GM12872 (cell line): ENCODE measurements at regions not wholly inside any gene's neighbourhood (a gene's known extent, or its start where the extent isn't known, plus 50 kb on each side); places are given as distances from the start of the nearest gene placed in this dataset.

Source experiments
- TF ChIP-seq, protein P1 (sequence below): IDR thresholded peaks from 3 replicates; pipeline ENCODE4 v1.5.1; 2011; ENCODE audit warnings: low read depth, mild to moderate bottlenecking, low read length, moderate library complexity; ENCODE audit not compliant: insufficient read depth

DNA sequence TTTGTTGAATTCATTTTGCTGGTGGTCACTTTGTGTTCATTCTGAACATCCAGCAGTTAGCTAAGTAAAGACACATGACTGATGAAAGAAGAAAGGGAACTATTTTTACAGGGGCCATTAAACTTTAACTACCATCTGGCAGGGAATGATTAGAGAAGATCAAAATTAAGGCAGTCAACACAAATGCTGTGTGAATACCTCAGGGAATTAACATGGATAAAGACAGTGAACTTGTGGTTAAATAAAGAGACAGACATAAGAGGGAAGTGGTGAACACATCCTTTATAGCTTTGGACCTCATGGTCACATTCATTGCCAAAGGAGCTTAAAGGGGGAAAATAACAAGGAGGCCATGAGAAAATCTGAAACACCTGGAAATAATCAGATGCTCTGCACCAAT is 52.6 kb upstream of the ATP5MC3 start:
- TF ChIP-seq, protein P1, sequence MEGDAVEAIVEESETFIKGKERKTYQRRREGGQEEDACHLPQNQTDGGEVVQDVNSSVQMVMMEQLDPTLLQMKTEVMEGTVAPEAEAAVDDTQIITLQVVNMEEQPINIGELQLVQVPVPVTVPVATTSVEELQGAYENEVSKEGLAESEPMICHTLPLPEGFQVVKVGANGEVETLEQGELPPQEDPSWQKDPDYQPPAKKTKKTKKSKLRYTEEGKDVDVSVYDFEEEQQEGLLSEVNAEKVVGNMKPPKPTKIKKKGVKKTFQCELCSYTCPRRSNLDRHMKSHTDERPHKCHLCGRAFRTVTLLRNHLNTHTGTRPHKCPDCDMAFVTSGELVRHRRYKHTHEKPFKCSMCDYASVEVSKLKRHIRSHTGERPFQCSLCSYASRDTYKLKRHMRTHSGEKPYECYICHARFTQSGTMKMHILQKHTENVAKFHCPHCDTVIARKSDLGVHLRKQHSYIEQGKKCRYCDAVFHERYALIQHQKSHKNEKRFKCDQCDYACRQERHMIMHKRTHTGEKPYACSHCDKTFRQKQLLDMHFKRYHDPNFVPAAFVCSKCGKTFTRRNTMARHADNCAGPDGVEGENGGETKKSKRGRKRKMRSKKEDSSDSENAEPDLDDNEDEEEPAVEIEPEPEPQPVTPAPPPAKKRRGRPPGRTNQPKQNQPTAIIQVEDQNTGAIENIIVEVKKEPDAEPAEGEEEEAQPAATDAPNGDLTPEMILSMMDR = no peak

DNA sequence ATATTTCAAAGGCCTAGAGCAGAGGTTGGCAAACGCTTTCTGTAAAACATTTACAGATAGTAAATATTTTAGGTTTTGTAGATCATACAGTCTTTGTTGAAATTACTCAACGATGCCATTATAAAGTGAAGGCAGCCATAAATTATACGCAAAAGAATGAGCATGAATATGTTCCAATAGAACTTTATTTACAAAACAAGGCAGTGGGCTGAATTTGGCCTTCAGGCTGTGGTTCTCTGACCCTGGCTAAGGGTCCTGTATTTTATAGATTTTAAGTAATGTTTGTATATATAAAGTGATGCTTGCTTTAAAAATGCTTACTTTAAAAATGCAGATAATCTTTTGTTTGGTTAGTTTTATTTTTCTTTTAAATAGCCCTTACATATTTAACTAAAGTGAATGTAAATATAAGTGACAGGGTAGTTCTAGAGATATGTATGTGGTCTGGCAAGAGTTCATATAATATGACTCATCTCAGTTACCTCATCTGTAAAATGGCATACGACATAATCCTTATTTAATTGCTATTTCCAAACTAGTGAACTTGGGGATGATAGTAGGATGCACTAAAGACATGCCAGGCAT is 51.7 kb upstream of the ATP5MC3 start:
- TF ChIP-seq, protein P1 = no peak
